Natural killer cell (primary cell): ENCODE measurements at regions not wholly inside any gene's neighbourhood (a gene's known extent, or its start where the extent isn't known, plus 50 kb on each side); places are given as distances from the start of the nearest gene placed in this dataset.

Source experiments
- ATAC-seq, 3 donors: fragments of 150-1000 bp in 2 of 3; fragments of 200-7000 bp in 1 of 3; cut with Tn5 transposase; 1 replicate in 1 of 3; 2 replicates in 2 of 3; pipeline ENCODE4 v1.10.0; 2021; ENCODE audit warnings: mild to moderate bottlenecking in 2 of 3, moderate library complexity in 2 of 3
- DNase-seq, 2 donors: peaks; one replicate each; pipeline versions ENCODE4 v3.0.0 to v3.0.0-alpha.2; 2013 to 2021; ENCODE audit warnings: mixed read lengths in 1 of 2
- H3K27ac ChIP-seq: one replicate; pipeline ENCODE4 v1.5.1; 2013; ENCODE audit warnings: mild to moderate bottlenecking, low read length
- H3K27me3 ChIP-seq: one replicate; pipeline ENCODE4 v1.6.1; 2013; ENCODE audit warnings: low read length; ENCODE audit not compliant: control insufficient read depth, insufficient read depth
- H3K36me3 ChIP-seq: one replicate; pipeline ENCODE4 v1.6.1; 2013; ENCODE audit warnings: low read length; ENCODE audit not compliant: control insufficient read depth, insufficient read depth
- H3K4me1 ChIP-seq: one replicate; pipeline ENCODE4 v1.6.1; 2013; ENCODE audit warnings: low read length; ENCODE audit not compliant: control insufficient read depth, insufficient read depth
- H3K4me3 ChIP-seq: one replicate; pipeline ENCODE4 v1.5.1; 2013; ENCODE audit warnings: low read length
- H3K9me3 ChIP-seq: one replicate; pipeline ENCODE4 v1.6.1; 2013; ENCODE audit warnings: low read length; ENCODE audit not compliant: control insufficient read depth, insufficient read depth
- H3K27ac Mint-ChIP-seq, 2 donors: one replicate each; pipeline ENCODE4 v1.8.0; 2022; ENCODE audit warnings: mild to moderate bottlenecking in 2 of 2, mixed read lengths in 2 of 2, moderate library complexity in 1 of 2
- H3K27me3 Mint-ChIP-seq, 2 donors: one replicate each; pipeline ENCODE4 v1.8.0; 2022; ENCODE audit warnings: low read depth in 2 of 2, mixed read lengths in 2 of 2
- H3K36me3 Mint-ChIP-seq: one replicate; pipeline ENCODE4 v1.8.0; 2022; ENCODE audit warnings: mixed read lengths
- H3K4me1 Mint-ChIP-seq, 2 donors: one replicate each; pipeline ENCODE4 v1.8.0; 2022; ENCODE audit warnings: mixed read lengths in 2 of 2
- H3K4me3 Mint-ChIP-seq: one replicate; pipeline ENCODE4 v1.8.0; 2022; ENCODE audit warnings: mild to moderate bottlenecking, moderate library complexity, mixed read lengths
- H3K9me3 Mint-ChIP-seq, 2 donors: one replicate each; pipeline ENCODE4 v1.8.0; 2022; ENCODE audit warnings: mixed read lengths in 2 of 2
- CTCF ChIP-seq: fragments of 200-600 bp; IDR thresholded peaks from one replicate; pipeline ENCODE4 v1.8.0; 2022; ENCODE audit warnings: antibody characterized with exemption
- WGBS: methylation state at CpG from one replicate; pipeline ENCODE4 v1.1.7; 2013; ENCODE audit warnings: missing lambda C conversion rate; ENCODE audit not compliant: insufficient coverage; 5-methylcytosine and 5-hydroxymethylcytosine counted together
- intact Hi-C: fragments of 100-400 bp; cut with micrococcal nuclease; formaldehyde crosslinking; loops from one replicate; pipeline ENCODE4 v1.14.2; 2022

- H3K9me3 ChIP-seq = no peaks in the 10 kb centered on the region
- H3K27me3 ChIP-seq = no peaks in the 10 kb centered on the region
- WGBS = 83% methylated on average over 2 of the region's 3 CpGs
- TF ChIP-seq CTCF = no peak
- H3K4me3 ChIP-seq = no peak overlapping the region
- peaks cover 4 to 16% of the 10 kb centered on the region in 2 donors for H3K27me3 Mint-ChIP-seq
- no peak overlapping the region for H3K4me3 Mint-ChIP-seq
- H3K9me3 Mint-ChIP-seq = no peaks in the 10 kb centered on the region
- no peak overlapping the region for H3K27ac Mint-ChIP-seq
- H3K27ac ChIP-seq = no peak overlapping the region
- no peaks in the 10 kb centered on the region for H3K36me3 ChIP-seq
- intact Hi-C loops = no loop called here
- H3K4me1 ChIP-seq = no peaks in the 10 kb centered on the region
- no peak for DNase-seq
- ATAC-seq = no peak
- H3K4me1 Mint-ChIP-seq = no peaks in the 10 kb centered on the region
- no peaks in the 10 kb centered on the region for H3K36me3 Mint-ChIP-seq
Measured at GRCh38 chrX:40975951-40976350, 109.3 kb upstream of the USP9X start.

GRCh38 chrX:40976981-40977380 lies 108.3 kb upstream of the USP9X start:
- Histone ChIP-seq H3K4me3 (no peak overlapping the region), H3K27me3 (no peaks in the 10 kb centered on the region), H3K36me3 (no peaks in the 10 kb centered on the region), H3K9me3 (no peaks in the 10 kb centered on the region), H3K4me1 (no peaks in the 10 kb centered on the region), H3K27ac (no peak overlapping the region)
- WGBS = 100% methylated on average over 1 of the region's 1 CpG
- no peak for TF ChIP-seq CTCF
- Mint-ChIP-seq H3K27me3 (peaks cover 4 to 8% of the 10 kb centered on the region in 2 donors), H3K4me1 (no peaks in the 10 kb centered on the region), H3K9me3 (no peaks in the 10 kb centered on the region), H3K36me3 (no peaks in the 10 kb centered on the region), H3K27ac (no peak overlapping the region), H3K4me3 (no peak overlapping the region)
- intact Hi-C loops = no loop called here
- ATAC-seq = no peak
- DNase-seq = no peak

GRCh38 chrX:40984962-40985361 lies 100.3 kb upstream of the USP9X start:
- no CpG with 5 or more reads among the region's 4 CpGs for WGBS
- no peaks in the 10 kb centered on the region for H3K36me3 ChIP-seq
- Mint-ChIP-seq H3K4me3 (no peak overlapping the region), H3K27ac (no peak overlapping the region), H3K27me3 (peaks cover 0 to 7% of the 10 kb centered on the region in 2 donors), H3K4me1 (no peaks in the 10 kb centered on the region), H3K9me3 (no peaks in the 10 kb centered on the region), H3K36me3 (no peaks in the 10 kb centered on the region)
- H3K27me3 ChIP-seq = no peaks in the 10 kb centered on the region
- DNase-seq (no peak), ATAC-seq (no peak)
- TF ChIP-seq CTCF = no peak
- no peaks in the 10 kb centered on the region for H3K9me3 ChIP-seq
- intact Hi-C loops = no loop called here
- no peaks in the 10 kb centered on the region for H3K4me1 ChIP-seq
- H3K27ac ChIP-seq = no peak overlapping the region
- H3K4me3 ChIP-seq = no peak overlapping the region

GRCh38 chrX:40987413-40987812 lies 97.8 kb upstream of the USP9X start:
- Mint-ChIP-seq H3K36me3 (no peaks in the 10 kb centered on the region), H3K9me3 (no peaks in the 10 kb centered on the region), H3K4me3 (no peak overlapping the region), H3K4me1 (no peaks in the 10 kb centered on the region), H3K27me3 (peaks cover 0 to 7% of the 10 kb centered on the region in 2 donors), H3K27ac (no peak overlapping the region)
- no peaks in the 10 kb centered on the region for H3K36me3 ChIP-seq
- 90% methylated on average over 2 of the region's 2 CpGs for WGBS
- H3K4me1 ChIP-seq = no peaks in the 10 kb centered on the region
- H3K9me3 ChIP-seq = no peaks in the 10 kb centered on the region
- DNase-seq (no peak), ATAC-seq (no peak)
- H3K4me3 ChIP-seq = no peak overlapping the region
- TF ChIP-seq CTCF = no peak
- intact Hi-C loops = no loop called here
- H3K27me3 ChIP-seq = no peaks in the 10 kb centered on the region
- no peak overlapping the region for H3K27ac ChIP-seq
